ENCODE measurements at regions not wholly inside any gene's neighbourhood (a gene's known extent, or its start where the extent isn't known, plus 50 kb on each side); places are given as distances from the start of the nearest gene placed in this dataset.

DNA sequence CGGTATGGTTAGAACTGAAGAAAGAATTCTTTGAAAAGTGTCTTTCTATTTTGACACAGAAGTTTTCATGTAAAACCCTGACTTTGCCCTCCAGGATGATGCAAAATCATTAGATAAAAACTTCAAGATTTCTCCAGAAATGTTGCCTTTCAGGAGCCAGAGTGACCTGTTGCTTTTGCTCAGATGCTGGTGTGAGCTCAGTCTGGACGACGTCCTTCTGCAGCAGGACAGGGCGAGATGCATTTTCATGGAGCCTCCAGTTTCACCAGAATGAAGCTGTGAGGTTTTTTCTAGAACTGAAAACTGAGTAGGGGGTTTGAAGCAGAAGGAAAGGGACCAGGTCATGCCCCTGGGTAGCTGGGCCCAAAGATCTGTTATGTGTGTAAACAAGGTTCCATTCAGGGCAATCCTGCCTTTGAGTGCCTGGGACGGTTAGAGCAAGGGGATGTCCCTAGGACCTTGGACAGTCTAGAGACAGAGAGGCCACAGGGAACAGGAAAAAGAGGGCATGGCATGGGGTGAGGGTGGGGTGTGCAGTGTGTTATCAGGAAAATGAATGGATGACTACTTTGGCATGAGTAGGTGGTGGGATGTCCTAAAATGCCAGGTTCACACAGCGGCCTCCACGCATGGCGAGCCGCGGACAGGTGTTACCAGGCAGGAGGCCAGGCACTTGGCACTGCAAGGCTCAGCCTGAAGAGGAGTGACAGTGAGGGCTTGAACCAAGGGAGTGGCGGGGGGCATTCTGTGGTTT is 356.3 kb downstream of the CXCL12 start:
- 91 to 95% methylated on average over 4 to 7 of the region's 11 CpGs for WGBS, 2 donors (ENCODE audit: low coverage in 1 of 2)
- H3K9me3 ChIP-seq, result peaks cover 0 to 6% (median 0%) of the 10 kb centered on the region in 3 donors
- H3K36me3 ChIP-seq, result no peaks in the 10 kb centered on the region
- no peak overlapping the region for H3K4me3 ChIP-seq
- H3K27me3 ChIP-seq, result no peaks in the 10 kb centered on the region
- H3K4me1 ChIP-seq, result peaks cover 0 to 26% (median 12%) of the 10 kb centered on the region in 3 donors
- H3K27ac ChIP-seq, result no peak overlapping the region
- TF ChIP-seq POLR2A (IDR thresholded peaks at IDR 0.05) (no peak), POLR2AphosphoS5 (IDR thresholded peaks at IDR 0.05) (no peak), EP300 (IDR thresholded peaks at IDR 0.05) (no peak)
- TF ChIP-seq, protein P1, sequence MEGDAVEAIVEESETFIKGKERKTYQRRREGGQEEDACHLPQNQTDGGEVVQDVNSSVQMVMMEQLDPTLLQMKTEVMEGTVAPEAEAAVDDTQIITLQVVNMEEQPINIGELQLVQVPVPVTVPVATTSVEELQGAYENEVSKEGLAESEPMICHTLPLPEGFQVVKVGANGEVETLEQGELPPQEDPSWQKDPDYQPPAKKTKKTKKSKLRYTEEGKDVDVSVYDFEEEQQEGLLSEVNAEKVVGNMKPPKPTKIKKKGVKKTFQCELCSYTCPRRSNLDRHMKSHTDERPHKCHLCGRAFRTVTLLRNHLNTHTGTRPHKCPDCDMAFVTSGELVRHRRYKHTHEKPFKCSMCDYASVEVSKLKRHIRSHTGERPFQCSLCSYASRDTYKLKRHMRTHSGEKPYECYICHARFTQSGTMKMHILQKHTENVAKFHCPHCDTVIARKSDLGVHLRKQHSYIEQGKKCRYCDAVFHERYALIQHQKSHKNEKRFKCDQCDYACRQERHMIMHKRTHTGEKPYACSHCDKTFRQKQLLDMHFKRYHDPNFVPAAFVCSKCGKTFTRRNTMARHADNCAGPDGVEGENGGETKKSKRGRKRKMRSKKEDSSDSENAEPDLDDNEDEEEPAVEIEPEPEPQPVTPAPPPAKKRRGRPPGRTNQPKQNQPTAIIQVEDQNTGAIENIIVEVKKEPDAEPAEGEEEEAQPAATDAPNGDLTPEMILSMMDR (IDR thresholded peaks at IDR 0.05), result no peak
- ATAC-seq, result no peak

DNA sequence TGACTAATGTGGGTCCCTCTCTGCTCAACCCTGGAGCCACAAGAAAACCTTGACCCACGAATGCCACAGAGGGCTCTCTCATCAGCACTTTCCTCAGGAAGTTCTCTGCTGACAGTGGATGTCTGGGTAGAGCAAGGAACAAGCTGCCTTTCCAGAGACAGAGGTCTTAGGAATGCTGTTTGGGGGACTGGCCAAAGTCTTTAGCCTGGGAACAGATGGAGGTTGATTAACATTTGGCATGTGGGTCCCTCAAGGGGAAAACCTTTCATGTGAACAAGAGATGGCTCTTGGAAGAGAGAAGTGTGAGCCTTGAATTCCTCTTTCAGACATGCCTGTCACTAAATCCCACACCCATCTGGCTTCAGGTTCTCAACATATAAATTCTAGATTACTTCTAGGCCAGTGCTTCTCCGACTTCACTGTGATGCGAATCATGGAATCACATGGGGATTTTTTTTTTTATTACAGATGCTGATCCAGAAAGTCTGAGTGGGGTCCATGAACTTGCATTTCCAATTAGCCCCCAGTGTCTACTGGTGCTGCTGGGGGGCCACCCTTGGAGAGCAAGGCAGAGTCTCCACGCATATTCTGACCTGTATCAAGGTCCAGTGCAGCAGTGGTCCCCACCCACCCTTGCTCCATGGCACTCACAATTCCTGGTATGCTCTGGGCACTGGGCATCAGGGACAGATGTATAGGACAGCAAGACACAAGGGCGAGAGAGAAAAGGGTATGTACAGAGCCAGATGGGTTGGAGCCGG is 360.4 kb downstream of the CXCL12 start:
- H3K4me3 ChIP-seq, result no peak overlapping the region
- TF ChIP-seq EP300 (IDR thresholded peaks at IDR 0.05), result no peak
- no peak for TF ChIP-seq POLR2AphosphoS5 (IDR thresholded peaks at IDR 0.05)
- no peak for TF ChIP-seq POLR2A (IDR thresholded peaks at IDR 0.05)
- TF ChIP-seq, protein P1 (IDR thresholded peaks at IDR 0.05), result no peak
- H3K4me1 ChIP-seq, result peaks cover 0 to 2% (median 0%) of the 10 kb centered on the region in 3 donors
- H3K9me3 ChIP-seq, result peaks cover 0 to 6% (median 0%) of the 10 kb centered on the region in 3 donors
- ATAC-seq, result no peak
- 72 to 100% methylated on average over 2 to 4 of the region's 6 CpGs for WGBS, 2 donors (ENCODE audit: low coverage in 1 of 2)
- H3K36me3 ChIP-seq, result no peaks in the 10 kb centered on the region
- H3K27ac ChIP-seq, result no peak overlapping the region
- no peaks in the 10 kb centered on the region for H3K27me3 ChIP-seq

DNA sequence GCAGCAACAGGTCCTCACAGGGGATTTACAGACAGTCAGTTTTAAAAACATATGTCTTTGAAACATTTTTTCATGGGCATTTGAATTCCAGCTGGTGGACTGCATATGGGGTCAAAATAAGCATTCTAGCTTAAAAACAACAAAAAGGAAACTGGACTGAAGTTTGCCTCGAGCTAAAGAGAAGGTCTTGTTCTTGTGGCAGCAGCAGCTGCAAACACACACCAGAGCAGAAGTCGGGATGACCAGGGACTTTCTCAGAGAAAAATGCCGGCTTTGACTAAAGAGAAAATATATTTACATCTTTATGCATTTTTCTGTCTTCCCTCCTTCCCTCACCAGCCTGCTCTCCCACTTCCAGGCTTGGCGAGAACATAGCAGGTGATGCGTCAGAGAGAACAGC is 361.4 kb downstream of the CXCL12 start:
- H3K9me3 ChIP-seq, result peaks cover 0 to 6% (median 0%) of the 10 kb centered on the region in 3 donors
- no peak overlapping the region for H3K4me3 ChIP-seq
- WGBS, 2 donors (ENCODE audit: low coverage in 1 of 2), result 49 to 74% methylated on average over 3 to 4 of the region's 5 CpGs
- H3K4me1 ChIP-seq, result no peaks in the 10 kb centered on the region
- H3K36me3 ChIP-seq, result no peaks in the 10 kb centered on the region
- H3K27me3 ChIP-seq, result no peaks in the 10 kb centered on the region
- no peak for TF ChIP-seq POLR2AphosphoS5 (IDR thresholded peaks at IDR 0.05)
- no peak for TF ChIP-seq POLR2A (IDR thresholded peaks at IDR 0.05)
- TF ChIP-seq, protein P1 (IDR thresholded peaks at IDR 0.05), result no peak
- TF ChIP-seq EP300 (IDR thresholded peaks at IDR 0.05), result no peak
- no peak overlapping the region for H3K27ac ChIP-seq
- ATAC-seq, result no peak

DNA sequence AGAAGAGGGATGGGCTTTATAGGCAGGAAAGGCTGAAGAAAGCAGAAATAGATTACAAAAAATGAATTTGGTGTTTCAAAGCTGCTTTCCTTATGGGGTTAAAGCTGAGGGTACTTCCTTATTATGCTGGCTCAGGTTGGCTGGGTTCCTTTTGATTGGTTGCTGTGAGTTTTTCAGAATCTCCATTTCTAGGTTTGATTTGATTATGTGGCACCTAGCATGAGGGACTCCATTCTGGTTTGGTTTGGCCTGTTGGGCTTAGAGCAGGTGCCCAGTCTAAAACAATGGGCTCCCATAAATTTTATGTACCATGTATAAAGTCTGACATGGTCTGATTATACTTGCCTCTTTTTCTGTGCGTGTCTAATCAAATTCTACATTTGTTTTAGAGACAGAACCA is 362.7 kb downstream of the CXCL12 start:
- Histone ChIP-seq H3K4me1 (peaks cover 0 to 8% (median 6%) of the 10 kb centered on the region in 3 donors), H3K9me3 (peaks cover 0 to 6% (median 0%) of the 10 kb centered on the region in 3 donors), H3K27ac (no peak overlapping the region), H3K27me3 (no peaks in the 10 kb centered on the region), H3K36me3 (no peaks in the 10 kb centered on the region), H3K4me3 (no peak overlapping the region)
- ATAC-seq, result no peak
- WGBS, 2 donors (ENCODE audit: low coverage in 1 of 2), result 83 to 100% methylated on average over 1 of the region's 1 CpG
- TF ChIP-seq, protein P1 (IDR thresholded peaks at IDR 0.05), result no peak
- no peak for TF ChIP-seq EP300 (IDR thresholded peaks at IDR 0.05)
- TF ChIP-seq POLR2A (IDR thresholded peaks at IDR 0.05), result no peak
- TF ChIP-seq POLR2AphosphoS5 (IDR thresholded peaks at IDR 0.05), result no peak

Data from gastroesophageal sphincter (tissue), 4 donors.